Iris pigment epithelial cell (primary cell): ENCODE measurements at regions not wholly inside any gene's neighbourhood (a gene's known extent, or its start where the extent isn't known, plus 50 kb on each side); places are given as distances from the start of the nearest gene placed in this dataset.
A peak's percentile ranks its signal among the peaks of the same experiment; 100 is the strongest.

Source experiments
- DNase-seq: peaks from one replicate; pipeline ENCODE4 v3.0.0-alpha.2; 2011; ENCODE audit warnings: low read depth

DNA sequence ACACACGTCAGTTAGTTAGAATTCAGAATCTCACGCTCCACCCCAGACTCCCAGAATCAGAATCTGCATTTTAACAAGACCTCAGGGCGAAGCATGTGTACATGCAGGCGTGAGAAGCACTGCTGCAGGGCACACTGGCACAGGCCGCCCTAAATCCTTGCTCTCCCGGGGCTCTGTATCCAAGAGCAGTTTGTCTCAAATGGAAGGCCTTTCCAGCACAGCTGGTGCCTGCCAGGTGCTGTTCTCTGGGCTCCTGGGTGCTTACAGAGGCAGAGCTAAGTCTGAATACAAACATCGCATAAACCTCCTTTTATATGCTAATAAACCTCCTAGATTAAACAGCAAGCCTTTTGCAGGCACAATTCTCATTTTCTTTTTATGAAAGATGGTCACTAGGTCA lies 119.1 kb upstream of the CD93 start:
- DNase-seq = no peak

DNA sequence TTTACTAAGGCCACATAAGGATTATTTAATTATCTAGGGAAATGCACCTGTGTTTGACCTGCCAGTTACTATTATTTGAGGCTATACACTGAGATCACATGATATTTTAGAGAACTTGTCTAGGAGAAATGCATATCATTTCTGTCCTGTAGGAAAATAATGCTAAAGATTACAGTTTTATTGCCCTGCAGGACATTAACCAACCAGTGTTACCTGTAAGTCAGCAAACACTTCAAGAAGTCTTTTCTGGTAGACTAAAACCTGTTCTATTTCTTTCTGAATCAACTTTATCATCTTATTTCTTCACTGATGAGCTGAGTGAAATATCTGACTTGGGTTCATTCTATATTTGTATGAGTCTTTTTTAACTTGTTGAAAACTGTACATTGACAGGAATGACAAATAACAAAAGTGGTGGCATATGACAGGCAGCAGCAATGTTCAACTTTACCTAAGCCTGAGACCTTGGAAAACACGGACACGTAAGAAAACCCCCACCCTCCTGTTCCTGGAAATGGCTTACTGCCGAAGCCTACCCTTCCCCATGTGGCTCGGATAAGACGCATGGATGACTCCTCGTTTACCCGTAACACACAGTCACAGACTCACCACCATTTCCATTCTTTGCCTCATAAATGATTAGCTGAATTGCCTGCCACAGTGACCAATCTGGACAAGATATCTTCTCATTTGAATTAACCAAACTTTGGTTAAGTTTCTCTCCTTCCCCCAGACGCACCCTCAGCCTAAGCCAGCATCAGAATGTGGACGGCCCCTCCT lies 118.0 kb upstream of the CD93 start:
- DNase-seq = no peak

DNA sequence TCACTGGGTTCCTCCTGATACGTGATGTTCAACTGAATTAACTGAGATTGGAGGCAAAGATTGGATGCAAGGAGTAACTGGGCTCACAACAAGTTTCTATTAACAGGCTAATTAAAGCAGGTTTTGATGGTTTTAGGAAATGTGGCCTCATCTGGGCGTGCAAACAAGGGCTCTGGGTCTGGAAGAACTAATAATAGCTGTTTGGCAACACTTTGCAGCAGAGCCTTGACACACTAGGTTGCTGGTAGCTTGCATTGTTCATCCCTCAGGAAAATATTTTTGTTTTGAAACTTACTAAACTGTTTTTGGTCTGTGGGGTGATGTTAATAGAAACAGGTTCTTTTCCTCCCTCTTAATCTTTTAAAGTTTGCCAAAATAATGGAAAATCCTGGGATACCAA lies 117.2 kb upstream of the CD93 start:
- DNase-seq = no peak

DNA sequence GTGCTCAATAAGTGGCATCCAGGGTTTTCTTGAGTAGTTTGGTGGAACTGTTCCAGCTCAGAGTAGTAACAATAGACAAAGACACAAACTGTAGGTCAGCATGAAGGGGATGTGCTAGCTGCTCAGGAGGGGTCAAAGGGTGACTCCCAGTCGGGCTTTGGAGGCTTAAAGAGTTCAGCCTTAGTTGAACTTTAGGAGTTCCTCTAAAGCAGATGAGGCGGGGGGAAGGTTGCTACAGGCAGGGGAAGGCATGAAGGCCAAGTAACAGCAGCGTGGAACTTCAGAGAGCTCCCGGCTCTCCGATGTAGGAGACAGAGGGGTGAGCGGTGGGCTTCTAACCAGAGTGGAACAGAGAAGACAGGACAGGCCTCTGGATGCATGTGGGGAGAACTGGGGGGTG lies 115.5 kb upstream of the CD93 start:
- no peak for DNase-seq

DNA sequence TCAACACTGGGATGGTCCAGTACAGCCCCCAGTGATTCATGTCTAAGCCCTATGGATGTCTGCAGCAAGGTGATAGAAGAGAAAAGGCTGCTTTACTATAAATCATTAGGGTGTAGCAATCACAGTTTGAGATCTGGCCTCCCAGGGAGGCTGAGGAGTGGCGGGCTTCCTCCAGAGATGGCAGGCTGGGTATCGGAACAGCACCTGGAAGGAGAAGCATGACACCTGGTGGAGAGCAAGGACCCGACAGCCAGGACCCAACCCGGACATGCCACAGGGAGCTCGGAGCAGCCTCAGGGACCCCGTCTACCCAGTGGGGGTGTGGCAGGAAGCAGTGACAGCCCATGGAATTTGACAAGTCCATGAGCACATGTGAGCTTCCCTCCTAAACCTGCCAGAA lies 114.8 kb upstream of the CD93 start:
- no peak for DNase-seq

DNA sequence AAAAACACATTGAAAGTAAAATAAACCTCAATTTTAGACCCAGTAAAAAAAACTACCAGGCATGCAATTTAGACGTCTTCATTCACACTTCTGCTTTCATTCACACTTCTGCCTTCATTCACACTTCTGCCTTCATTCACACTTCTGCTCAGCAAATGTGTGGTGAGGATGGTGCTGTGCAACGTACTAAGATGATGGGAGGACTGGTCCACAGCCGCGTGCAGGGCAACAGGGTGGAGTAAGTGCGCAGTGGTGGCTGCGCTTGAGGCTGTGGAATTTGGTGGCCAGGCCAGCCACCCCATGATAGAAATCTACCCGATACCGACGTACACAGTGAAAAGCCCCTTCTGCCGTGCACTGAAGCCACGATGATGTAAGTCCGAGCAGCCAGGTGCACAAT lies 114.3 kb upstream of the CD93 start:
- DNase-seq = no peak

DNA sequence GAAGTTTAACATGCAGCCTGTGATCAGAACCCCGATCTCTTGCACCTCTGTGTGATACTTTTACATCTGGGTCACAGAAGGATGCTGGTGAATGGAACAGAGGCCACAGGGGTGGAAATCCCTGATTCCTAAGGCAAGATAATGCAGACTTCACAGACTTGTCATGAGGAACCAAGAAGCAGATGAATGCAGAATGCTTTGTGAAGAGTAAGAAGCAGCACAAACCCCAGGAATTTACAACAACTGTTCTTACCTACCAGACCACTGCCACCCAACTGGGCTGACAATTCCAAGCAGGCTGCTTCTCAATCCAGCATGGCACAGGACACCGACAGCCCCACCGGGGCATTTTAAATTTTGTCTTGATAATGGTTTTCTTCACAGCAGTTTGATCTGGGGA lies 113.2 kb upstream of the CD93 start:
- DNase-seq = no peak

DNA sequence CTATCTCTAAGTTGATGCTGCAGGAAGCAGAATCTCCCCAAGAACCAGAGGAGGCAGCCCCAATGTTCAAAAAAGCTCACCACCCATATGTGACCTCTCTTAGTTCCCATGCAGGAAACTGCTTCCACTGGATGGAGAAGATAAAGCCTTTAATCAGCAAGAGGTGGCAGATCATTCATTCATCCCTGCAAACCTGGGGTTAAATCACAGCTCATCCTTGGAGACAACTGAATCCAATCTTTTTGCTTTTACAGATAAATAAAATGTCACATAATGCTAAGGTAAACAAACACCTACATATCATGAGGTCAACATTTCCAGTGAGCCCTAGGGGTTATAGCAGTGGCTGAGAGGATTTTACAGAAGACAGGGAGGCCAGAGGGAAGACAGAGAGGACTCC lies 112.7 kb upstream of the CD93 start:
- DNase-seq = no peak

DNA sequence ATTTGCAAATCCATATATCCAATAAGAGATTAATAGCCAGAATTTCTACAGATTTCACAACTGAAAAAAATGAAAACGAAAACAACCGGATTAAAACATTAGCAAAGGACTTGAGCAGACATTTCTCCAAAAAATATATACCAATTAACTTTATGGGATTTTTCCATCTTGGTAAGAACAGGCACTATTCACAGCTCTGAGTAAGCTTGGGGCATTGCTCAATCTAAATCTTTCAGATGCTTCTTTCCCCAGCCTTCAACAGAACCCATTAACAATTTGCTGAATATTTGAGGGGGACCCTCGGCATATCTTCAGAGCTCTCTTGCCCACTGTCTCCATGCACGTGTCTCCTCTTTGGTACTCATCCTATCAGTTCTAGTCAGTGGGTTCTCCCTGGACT lies 111.7 kb upstream of the CD93 start:
- DNase-seq = peak; percentile 33

DNA sequence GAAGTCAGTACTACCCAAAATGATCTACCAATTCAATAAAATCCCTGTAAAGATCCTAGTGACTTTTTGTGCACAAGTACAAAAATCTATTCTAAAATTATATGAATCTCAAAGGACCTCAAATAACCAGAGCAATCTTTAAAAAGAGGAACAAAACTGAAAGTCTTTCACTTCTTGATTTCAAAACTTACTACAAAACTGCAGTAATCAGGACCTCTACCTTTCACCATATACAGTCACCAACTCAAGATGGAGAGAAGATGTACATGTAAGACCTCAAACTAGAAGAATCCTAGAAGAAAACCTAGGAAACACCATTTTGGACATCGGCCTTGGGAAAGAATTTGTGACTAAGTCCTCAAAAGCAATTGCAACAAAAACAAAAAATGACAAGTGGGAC lies 109.5 kb upstream of the CD93 start:
- no peak for DNase-seq

DNA sequence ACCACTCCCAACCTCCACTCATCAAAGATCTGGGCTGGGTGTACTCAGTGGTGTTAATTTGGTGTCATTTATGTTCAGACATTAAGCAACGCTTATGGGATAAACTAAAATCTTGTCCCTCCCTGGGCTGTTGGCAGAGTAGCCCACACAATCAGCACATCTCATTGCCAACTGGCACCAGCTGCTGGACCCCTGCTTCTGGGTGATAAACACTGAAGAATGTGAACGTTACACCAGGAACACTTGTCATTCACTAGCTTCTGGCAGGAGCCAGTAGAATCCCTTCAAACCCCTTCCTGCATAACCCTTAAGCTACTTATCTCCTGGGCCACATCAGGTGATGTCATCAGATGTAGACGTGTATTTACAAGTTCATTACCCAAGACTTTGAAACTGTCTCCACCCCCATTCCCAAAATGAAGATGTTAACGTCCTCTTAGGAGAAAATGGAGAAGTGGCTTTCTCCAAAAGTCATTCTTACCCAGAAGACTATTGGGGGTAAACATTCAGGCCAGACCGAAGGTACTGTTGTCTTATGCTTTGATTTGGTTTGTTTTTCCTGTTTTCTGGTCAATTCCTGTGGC lies 107.8 kb upstream of the CD93 start:
- no peak for DNase-seq

DNA sequence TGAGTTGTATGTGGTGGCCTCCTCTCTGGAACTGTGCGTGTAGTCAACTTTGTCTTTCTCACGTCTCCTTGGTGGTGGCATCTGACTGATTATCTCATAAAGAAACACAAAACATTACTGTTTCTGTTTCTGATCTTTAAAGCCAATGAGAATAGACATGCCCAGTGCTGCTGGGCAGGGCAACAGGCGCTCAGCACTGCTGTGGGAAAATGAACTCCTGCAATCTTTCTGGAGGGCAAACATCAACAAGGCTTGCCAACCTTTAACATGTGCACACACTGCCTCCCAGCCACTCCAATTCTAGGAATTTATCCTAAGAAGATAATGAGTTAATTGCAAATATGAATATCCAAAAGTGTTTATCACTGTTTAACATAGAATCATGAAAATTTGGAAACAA lies 106.3 kb upstream of the CD93 start:
- DNase-seq = no peak

DNA sequence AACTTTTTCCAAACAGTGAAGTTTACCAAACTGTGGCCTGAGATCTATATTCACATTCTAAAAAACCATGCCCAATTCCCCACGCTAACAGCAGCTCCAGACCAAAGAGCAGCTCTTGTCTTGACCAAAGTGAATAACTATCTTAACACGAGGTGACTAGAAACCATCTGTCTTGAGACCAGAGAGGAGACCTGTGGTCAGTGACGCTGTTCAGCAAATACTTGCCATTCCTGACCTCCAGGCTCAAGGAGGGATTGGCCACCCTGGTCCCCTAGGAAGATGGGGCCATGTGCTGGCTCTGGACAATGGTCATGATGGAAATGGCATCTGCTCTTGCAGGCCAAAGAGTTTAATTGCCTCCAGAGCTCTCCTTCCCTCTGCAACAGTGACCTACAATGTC lies 104.4 kb upstream of the CD93 start:
- no peak for DNase-seq

DNA sequence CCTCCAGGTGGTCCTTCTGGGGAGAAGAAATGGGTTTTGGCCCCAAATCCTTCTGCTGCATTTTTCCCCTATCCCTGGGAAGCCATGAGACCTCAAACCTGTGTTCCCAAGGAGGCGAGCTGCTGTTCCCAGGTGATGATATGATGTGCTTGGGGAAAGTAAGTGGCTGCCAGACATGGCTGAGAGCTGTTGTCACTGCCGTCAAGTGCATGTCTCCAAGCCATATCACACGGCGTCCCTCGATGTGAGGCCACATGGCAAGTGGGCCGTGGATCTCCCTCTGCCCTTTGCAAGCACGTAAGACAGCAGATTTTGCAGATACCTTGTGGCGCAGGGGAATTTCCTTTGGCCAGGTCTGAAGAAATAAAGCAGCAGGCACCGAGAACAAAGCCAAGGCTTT lies 103.7 kb upstream of the CD93 start:
- DNase-seq = no peak

DNA sequence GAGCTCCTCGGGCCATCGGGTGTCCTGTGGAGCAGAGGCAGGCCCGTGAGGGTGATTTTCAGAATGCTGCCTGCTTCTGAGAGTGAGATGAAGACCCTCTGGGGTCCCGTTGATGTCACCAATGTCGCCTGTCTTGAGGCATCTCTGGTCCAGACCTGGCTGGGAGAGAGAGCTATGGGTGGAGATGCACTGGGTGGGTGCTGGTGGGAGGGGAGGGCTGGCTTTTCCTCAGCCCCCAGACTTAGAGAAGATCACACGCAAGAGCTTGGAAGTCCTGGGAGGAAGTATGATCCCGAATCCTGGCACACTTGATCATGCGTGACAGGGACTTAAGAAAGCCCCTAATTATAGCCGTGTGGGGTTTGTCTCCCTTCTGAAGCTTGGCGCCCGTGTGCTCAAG lies 103.2 kb upstream of the CD93 start:
- DNase-seq = no peak

DNA sequence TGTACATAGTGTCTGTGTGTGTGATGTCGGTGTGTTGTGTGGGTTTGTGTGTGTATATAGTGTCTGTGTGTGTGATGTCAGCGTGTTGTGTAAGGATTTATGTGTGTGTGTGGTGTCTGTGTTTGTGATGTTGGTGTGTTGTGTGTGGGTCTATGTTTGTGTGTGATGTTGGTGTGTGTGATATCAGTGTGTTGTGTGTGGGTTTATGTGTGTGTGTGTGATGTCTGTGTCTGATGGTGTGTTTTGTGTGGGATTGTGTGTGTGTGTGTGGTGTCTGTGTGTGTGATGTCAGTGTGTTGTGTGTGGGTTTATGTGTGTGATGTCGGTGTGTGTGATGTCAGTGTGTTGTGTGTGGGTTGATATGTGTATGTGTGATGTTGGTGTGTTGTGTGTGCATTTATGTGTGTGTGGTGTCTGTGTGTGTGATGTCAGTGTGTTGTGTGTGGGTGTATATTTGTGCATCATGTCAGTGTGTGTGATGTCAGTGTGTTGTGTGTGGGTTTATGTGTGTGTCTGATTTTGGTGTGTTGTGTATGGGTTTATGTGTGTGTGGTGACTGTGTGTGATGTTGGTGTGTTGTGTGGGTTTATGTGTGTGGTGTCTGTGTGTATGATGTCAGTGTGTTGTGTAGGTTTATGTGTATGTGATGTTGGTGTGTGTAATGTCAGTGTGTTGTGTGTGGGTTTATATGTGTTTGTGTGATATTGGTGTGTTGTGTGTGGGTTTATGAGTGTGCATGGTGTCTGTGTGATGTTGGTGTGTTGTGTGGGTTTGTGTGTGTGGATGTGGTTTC lies 102.4 kb upstream of the CD93 start:
- DNase-seq = no peak

DNA sequence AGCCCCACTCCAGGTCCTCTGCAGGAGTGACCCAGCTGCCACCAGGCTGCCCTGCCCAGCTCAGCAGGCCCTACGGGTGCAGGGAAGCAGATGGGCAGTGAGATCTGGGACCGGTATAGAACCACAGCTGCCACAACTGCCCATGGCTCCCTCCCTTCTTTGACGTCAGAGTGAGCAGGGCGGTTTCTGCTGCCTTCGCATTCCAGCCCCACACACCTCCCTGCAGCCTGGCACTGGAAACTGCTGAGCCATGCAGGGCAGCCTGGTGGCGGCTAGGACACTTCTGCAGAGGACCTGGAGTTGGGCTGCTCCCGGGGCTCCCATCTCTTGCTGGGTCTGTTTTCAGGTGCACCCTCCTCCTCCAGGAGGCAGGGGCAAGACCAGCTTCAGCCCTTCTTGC lies 101.6 kb upstream of the CD93 start:
- DNase-seq = no peak

DNA sequence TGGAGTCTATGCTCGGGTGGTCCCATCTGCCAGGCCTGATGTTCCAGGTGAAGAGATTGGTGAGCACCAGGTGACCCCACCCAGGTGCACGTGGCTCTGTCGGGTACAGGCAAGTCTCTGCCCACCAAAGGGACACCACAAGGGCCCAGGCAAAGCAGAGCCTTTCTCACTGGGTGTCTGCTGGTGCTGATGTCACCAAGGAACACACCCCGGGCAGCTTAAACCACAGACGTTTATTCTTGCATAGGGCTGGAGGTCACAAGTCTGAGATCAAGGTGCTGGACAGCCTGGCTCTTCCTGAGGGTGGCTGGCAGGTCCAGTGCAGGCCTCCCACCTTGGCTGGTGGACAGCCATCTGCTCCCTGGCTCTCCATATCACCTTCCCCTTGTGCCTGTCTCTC lies 100.7 kb upstream of the CD93 start:
- DNase-seq = no peak

DNA sequence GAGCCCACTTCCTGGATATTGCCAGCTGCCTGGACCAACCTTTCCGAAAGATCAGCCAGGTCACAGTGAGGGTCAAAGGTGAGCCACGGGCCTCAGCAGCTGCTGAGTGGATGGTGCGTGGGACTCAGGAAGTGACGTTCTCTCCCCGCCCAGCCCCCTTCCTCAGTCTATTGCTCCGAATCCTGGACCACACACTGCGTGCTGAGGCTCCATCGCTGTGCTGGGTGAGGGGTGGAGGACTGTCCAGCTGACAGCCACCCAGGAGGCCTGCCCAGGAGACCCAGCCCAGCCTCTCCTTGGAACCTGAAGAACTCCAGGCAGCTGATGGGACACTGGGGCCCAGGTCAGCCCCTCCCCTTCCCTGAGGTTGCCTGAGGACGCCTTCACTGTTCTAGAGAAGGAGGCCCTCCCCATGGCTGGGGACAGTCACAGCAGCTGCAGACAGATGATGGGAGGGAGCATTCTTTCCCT lies 94.4 kb upstream of the CD93 start:
- DNase-seq = no peak

DNA sequence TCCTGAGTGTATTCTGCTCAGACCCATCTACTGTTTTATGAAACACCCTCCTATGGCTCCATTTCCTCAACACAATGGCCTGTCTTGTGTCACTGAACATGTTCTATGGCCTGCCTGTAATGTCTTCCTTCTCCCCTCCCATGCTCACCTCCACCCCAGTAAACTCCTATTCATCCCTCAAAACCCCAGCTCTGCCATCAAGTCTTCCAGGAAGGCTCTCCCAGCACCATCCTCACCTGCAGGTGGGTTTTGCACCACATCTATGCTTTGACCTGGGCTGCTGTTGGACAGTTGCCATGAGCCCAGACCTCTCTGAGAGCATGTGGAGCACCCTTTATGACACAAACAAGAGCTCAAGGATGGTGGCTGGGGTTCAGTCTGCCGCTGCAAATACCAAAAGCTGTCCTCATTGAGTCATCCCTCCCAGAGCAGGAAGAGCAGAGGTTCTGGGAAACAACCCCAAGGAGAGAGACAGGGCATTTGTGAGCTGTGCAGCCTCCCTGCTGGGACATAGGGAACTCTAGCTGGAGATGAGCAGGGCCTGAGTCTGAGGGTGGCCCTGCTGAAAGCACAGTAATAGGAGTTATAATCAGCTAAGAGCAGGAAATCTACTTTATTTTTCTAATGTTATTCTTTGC lies 93.8 kb upstream of the CD93 start:
- DNase-seq = no peak

DNA sequence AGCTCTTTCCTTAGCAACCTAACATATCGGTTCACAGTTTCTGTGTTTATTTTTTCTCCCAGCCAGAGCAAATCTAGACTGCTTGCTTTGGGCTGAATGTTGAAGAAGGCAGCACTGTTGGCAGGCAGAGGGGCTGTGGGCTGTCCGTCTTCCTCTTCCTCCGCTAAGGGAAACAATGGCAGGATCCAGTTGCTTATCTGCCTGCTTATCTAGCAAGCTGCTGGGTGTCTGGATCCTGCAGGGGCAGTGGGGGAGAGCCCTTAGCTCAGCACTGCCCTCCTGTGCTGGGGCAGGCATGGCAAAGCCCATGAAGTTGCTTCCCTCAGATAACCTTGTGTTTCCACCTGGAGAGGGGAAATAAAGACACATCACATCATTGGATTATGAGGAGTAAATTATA lies 92.7 kb upstream of the CD93 start:
- DNase-seq = no peak

DNA sequence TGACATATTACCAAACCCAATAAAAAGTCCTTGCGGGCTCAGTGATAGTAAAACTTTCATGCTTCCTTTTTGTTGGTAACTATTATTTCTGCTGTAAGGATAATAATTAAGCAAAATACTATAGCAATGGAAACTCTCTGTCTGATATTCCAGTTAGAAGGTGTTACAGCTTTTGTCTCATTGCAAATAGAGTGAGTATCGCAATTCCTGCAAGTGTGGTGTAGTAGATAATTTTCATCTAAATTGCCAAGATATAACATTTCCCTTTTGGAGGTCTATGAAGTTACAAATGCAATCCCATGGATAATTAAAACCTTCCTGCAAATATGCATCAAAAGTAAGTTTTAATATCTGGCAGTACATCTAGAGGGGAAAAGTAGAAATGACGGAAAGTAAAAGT lies 88.7 kb upstream of the CD93 start:
- no peak for DNase-seq

DNA sequence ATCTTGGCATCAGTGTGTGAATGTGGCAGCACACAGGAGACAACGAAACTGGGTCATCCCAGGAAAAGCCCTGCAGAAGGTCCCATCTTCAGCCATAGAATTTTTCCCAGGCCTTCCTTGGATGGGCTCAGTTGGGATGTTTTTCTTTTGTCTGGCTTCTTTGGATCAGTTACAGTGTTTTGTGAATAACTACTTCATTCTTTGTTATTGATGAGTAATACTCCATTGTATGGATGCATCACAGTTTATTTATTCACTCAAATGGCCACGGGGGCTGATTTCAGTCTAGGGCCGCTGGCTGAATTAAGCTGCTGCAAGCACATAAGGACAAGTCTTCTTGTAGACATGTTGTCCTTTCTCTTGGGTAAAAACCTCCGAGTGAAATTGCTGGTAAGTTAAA lies 81.3 kb upstream of the CD93 start:
- DNase-seq = no peak
